HCT116 (cell line): ENCODE measurements at regions not wholly inside any gene's neighbourhood (a gene's known extent, or its start where the extent isn't known, plus 50 kb on each side); places are given as distances from the start of the nearest gene placed in this dataset.

ENCODE experiments used
- ATAC-seq: fragments of 200-7000 bp; cut with Tn5 transposase; 2 replicates; pipeline ENCODE4 v1.9.1; 2020; ENCODE audit warnings: mild to moderate bottlenecking, moderate library complexity
- BruUV-seq: library from RNA; stranded (reverse); fragments of 400-500 nt; replicated peaks from 2 replicates; lab custom pipeline; 2021; lab: Mats Ljungman, UMichigan
- CTCF ChIA-PET: fragments of 300-600 bp; sonication (Branson Sonifier 250); formaldehyde crosslinking; loops from one replicate; lab custom pipeline; 2021; ENCODE audit warnings: antibody characterized with exemption; lab: Charles Lee
- POLR2A ChIA-PET: fragments of 300-600, 350-600 bp; sonication (Branson Sonifier 250); formaldehyde crosslinking; loops from one replicate; lab custom pipeline; 2021; ENCODE audit warnings: antibody characterized with exemption; lab: Charles Lee
- RAD21 ChIA-PET, 2 experiments: fragments of 300-600 bp; sonication (Branson Sonifier 250); formaldehyde crosslinking; loops; one replicate each; lab custom pipeline; 2023; ENCODE audit warnings: low total read pairs in 2 of 2; ENCODE audit not compliant: uncharacterized antibody in 2 of 2, unreplicated experiment in 2 of 2, low non-redundant PET in 1 of 2; lab: Charles Lee
- DNase-seq: peaks from one replicate; pipeline ENCODE4 v3.0.0-alpha.2; 2010; ENCODE audit warnings: low read depth, low spot score
- H2AFZ ChIP-seq: fragments of 200-600 bp; shearing (Covaris generic), sonication (generic); 2 replicates; pipeline ENCODE4 v1.6.1; 2017; ENCODE audit warnings: low read depth, mixed run types, mixed read lengths, antibody characterized with exemption, low read length; ENCODE audit not compliant: poor library complexity, severe bottlenecking
- H3K27ac ChIP-seq: 2 replicates; pipeline ENCODE4 v1.5.1; 2012; ENCODE audit warnings: low read depth, low read length
- H3K27me3 ChIP-seq: fragments of 200-600 bp; sonication (generic); 2 replicates; pipeline ENCODE4 v1.6.1; 2016; ENCODE audit warnings: mixed run types, low read length, mixed read lengths; ENCODE audit not compliant: insufficient read depth
- H3K36me3 ChIP-seq, 2 experiments: fragments of 200-500 bp in 1 of 2; fragments of 200-600 bp in 1 of 2; sonication (Bioruptor generic) in 1 of 2; sonication (generic) in 1 of 2; 2 replicates each; pipeline versions ENCODE4 v1.5.1 to v1.6.1; 2014 to 2016; ENCODE audit warnings: low read length in 2 of 2, inconsistent platforms in 1 of 2, mixed read lengths in 1 of 2, mixed run types in 1 of 2; ENCODE audit not compliant: insufficient read depth in 2 of 2, control insufficient read depth in 1 of 2
- H3K4me1 ChIP-seq, 2 experiments: fragments of 200-600 bp in 1 of 2; sonication (generic) in 1 of 2; 2 replicates each; pipeline versions ENCODE4 v1.5.1 to v1.6.1; 2012 to 2017; ENCODE audit warnings: low read length in 2 of 2, inconsistent platforms in 1 of 2, mild to moderate bottlenecking in 1 of 2, mixed read lengths in 1 of 2, mixed run types in 1 of 2, moderate library complexity in 1 of 2; ENCODE audit not compliant: insufficient read depth in 2 of 2, control insufficient read depth in 1 of 2
- H3K4me2 ChIP-seq: fragments of 200-600 bp; sonication (generic); 2 replicates; pipeline ENCODE4 v1.6.1; 2017; ENCODE audit warnings: mixed run types, low read length, mixed read lengths
- H3K4me3 ChIP-seq, 2 experiments: fragments of 200-600 bp in 1 of 2; sonication (generic) in 1 of 2; replicated peaks in 1 of 2; 2 replicates each; pipeline ENCODE4 v1.5.1; 2011 to 2016; ENCODE audit warnings: low read length in 2 of 2, control low read depth in 1 of 2, low read depth in 1 of 2, mild to moderate bottlenecking in 1 of 2, mixed read lengths in 1 of 2, mixed run types in 1 of 2
- H3K79me2 ChIP-seq: fragments of 200-600 bp; sonication (generic); 2 replicates; pipeline ENCODE4 v1.6.1; 2017; ENCODE audit warnings: mild to moderate bottlenecking, mixed run types, low read length, moderate library complexity, mixed read lengths; ENCODE audit not compliant: insufficient read depth
- H3K9ac ChIP-seq: fragments of 200-600 bp; sonication (generic); 2 replicates; pipeline ENCODE4 v1.6.1; 2016; ENCODE audit warnings: low read length, mixed read lengths
- H3K9me2 ChIP-seq: fragments of 200-600 bp; sonication (generic), shearing (Covaris generic); 2 replicates; pipeline ENCODE4 v1.6.1; 2017; ENCODE audit warnings: mixed run types, mild to moderate bottlenecking, moderate library complexity; ENCODE audit not compliant: insufficient read depth
- H3K9me3 ChIP-seq, 2 experiments: fragments of 200-500 bp in 1 of 2; fragments of 200-600 bp in 1 of 2; sonication (Bioruptor generic) in 1 of 2; sonication (generic) in 1 of 2; 2 replicates each; pipeline ENCODE4 v1.6.1; 2014 to 2017; ENCODE audit warnings: low read length in 2 of 2, mixed read lengths in 2 of 2, inconsistent platforms in 1 of 2, low read depth in 1 of 2, mild to moderate bottlenecking in 1 of 2, mixed run types in 1 of 2, moderate library complexity in 1 of 2; ENCODE audit not compliant: control insufficient read depth in 1 of 2, insufficient read depth in 1 of 2
- H4K20me1 ChIP-seq: fragments of 200-600 bp; sonication (generic), shearing (Covaris generic); 2 replicates; pipeline ENCODE4 v1.6.1; 2017; ENCODE audit warnings: mixed run types, mild to moderate bottlenecking, moderate library complexity; ENCODE audit not compliant: insufficient read depth
- CEBPB ChIP-seq: IDR thresholded peaks from 2 replicates; pipeline ENCODE4 v1.6.1; 2012; ENCODE audit warnings: low read depth
- CTCF ChIP-seq, 3 experiments: fragments of 200-600 bp in 1 of 3; sonication (generic) in 1 of 3; IDR thresholded peaks in 2 of 3; conservative IDR thresholded peaks in 1 of 3; 2 replicates each; pipeline ENCODE4 v1.5.1; 2012 to 2017; ENCODE audit warnings: low read depth in 2 of 3, low read length in 2 of 3, antibody characterized with exemption in 1 of 3, borderline replicate concordance in 1 of 3, control low read depth in 1 of 3, mild to moderate bottlenecking in 1 of 3, mixed read lengths in 1 of 3, mixed run types in 1 of 3, moderate library complexity in 1 of 3; ENCODE audit not compliant: insufficient read depth in 1 of 3
- EGR1 ChIP-seq: IDR thresholded peaks from 2 replicates; pipeline ENCODE4 v1.6.1; 2012; ENCODE audit warnings: low read depth
- ELF1 ChIP-seq: IDR thresholded peaks from 2 replicates; pipeline ENCODE4 v1.6.1; 2012; ENCODE audit warnings: low read depth, borderline replicate concordance
- EZH2phosphoT487 ChIP-seq: fragments of 200-600 bp; IDR thresholded peaks from 2 replicates; pipeline ENCODE4 v1.6.1; 2018; ENCODE audit warnings: antibody characterized with exemption, borderline replicate concordance
- FOSL1 ChIP-seq: IDR thresholded peaks from 2 replicates; pipeline ENCODE4 v1.6.1; 2012; ENCODE audit warnings: low read depth
- JUND ChIP-seq: IDR thresholded peaks from 2 replicates; pipeline ENCODE4 v1.6.1; 2012
- MAX ChIP-seq: IDR thresholded peaks from 2 replicates; pipeline ENCODE4 v1.6.1; 2012
- YY1 ChIP-seq: IDR thresholded peaks from 2 replicates; pipeline ENCODE4 v1.6.1; 2011; ENCODE audit warnings: low read length, low read depth, moderate library complexity, mild to moderate bottlenecking; ENCODE audit not compliant: insufficient replicate concordance; ENCODE audit errors: extremely low read depth
- intact Hi-C: fragments of 100-400 bp; cut with micrococcal nuclease; formaldehyde crosslinking; loops from 2 replicates; pipeline ENCODE4 v1.10.0; 2022

GRCh38 chr2:212912445-212913103 is 238.8 kb downstream of the IKZF2 start:
- DNase-seq = no peak

GRCh38 chr2:212911011-212911410 is 240.4 kb downstream of the IKZF2 start:
- intact Hi-C loops = no loop called here
- ChIA-PET POLR2A (no interaction called here), RAD21 (no interaction called here), CTCF (no interaction called here)
- no peaks in the 10 kb centered on the region for H3K79me2 ChIP-seq
- H3K4me3 ChIP-seq = no peak overlapping the region
- H3K27me3 ChIP-seq = no peaks in the 10 kb centered on the region
- H3K4me2 ChIP-seq = no peak overlapping the region
- no peak overlapping the region for H3K9ac ChIP-seq
- no peak for ATAC-seq
- H2AFZ ChIP-seq = no peak overlapping the region
- peaks cover 0 to 4% of the 10 kb centered on the region in 2 experiments; a peak in 1 of 4 replicates for H3K4me1 ChIP-seq
- no peaks in the 10 kb centered on the region for H3K9me2 ChIP-seq
- no peak for DNase-seq
- H4K20me1 ChIP-seq = no peaks in the 10 kb centered on the region
- H3K27ac ChIP-seq = no peak overlapping the region
- H3K9me3 ChIP-seq = no peaks in the 10 kb centered on the region
- no TSS peak for BruUV-seq
- no peaks in the 10 kb centered on the region for H3K36me3 ChIP-seq
- TF ChIP-seq EZH2phosphoT487 = no peak
- no peak for TF ChIP-seq YY1
- TF ChIP-seq MAX = no peak
- no peak for TF ChIP-seq CEBPB
- TF ChIP-seq FOSL1 = no peak
- TF ChIP-seq EGR1 = no peak
- TF ChIP-seq ELF1 = no peak
- TF ChIP-seq CTCF (IDR thresholded peaks at IDR 0.05 in 2 of 3, conservative IDR thresholded peaks at IDR 0.05 in 1 of 3; ENCODE audit: borderline replicate concordance in 1 of 3, insufficient read depth in 1 of 3, low read depth in 2 of 3, low read length in 2 of 3) = no peak
- TF ChIP-seq JUND = no peak

More at GRCh38 chr2:212912445-212913103, 238.8 kb downstream of the IKZF2 start:
- ATAC-seq = no peak
- Histone ChIP-seq H3K36me3 (no peaks in the 10 kb centered on the region), H3K4me3 (no peak overlapping the region), H3K79me2 (no peaks in the 10 kb centered on the region), H2AFZ (no peak overlapping the region), H3K27me3 (no peaks in the 10 kb centered on the region), H3K9me3 (no peaks in the 10 kb centered on the region), H3K9me2 (no peaks in the 10 kb centered on the region), H3K4me2 (no peak overlapping the region), H3K4me1 (peaks cover 0 to 4% of the 10 kb centered on the region in 2 experiments; a peak in 1 of 4 replicates), H4K20me1 (no peaks in the 10 kb centered on the region), H3K27ac (no peak overlapping the region), H3K9ac (no peak overlapping the region)
- RAD21 ChIA-PET = no interaction called here
- TF ChIP-seq CEBPB (0 out of 2 replicates have a peak, but pooled peaks have one; percentile 29), CTCF (IDR thresholded peaks at IDR 0.05 in 2 of 3, conservative IDR thresholded peaks at IDR 0.05 in 1 of 3; ENCODE audit: borderline replicate concordance in 1 of 3, insufficient read depth in 1 of 3, low read depth in 2 of 3, low read length in 2 of 3) (no peak)
- POLR2A ChIA-PET = no interaction called here
- CTCF ChIA-PET = no interaction called here
- intact Hi-C loops = no loop called here
- no TSS peak for BruUV-seq
